NCI-H69 (cell line): ENCODE measurements at regions not wholly inside any gene's neighbourhood (a gene's known extent, or its start where the extent isn't known, plus 50 kb on each side); places are given as distances from the start of the nearest gene placed in this dataset.
A peak's percentile ranks its signal among the peaks of the same experiment; 100 is the strongest.

ENCODE experiments used
- DNase-seq: peaks from one replicate; lab custom pipeline; 2025; lab: John Stamatoyannopoulos, UW

DNA sequence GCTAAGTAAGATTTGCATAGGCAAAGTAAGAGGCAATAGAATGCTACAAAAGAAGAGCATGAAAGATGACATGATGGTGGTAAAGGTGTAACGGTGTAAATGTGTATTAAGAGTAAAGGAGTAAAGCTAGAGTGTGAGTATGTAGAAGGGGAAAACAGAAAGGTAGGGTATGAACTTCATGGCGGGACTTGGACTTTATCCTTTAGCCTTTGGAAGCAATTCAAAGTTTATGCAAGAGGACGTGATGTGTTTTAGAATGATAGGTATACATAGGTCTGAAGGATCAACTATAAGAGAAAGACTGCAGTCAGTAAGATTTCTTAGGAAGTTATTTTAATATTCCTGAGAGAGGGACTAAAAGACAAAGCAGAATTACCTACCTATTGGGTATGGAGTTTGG lies 358.0 kb upstream of the FAT3 start:
- DNase-seq = no peak

DNA sequence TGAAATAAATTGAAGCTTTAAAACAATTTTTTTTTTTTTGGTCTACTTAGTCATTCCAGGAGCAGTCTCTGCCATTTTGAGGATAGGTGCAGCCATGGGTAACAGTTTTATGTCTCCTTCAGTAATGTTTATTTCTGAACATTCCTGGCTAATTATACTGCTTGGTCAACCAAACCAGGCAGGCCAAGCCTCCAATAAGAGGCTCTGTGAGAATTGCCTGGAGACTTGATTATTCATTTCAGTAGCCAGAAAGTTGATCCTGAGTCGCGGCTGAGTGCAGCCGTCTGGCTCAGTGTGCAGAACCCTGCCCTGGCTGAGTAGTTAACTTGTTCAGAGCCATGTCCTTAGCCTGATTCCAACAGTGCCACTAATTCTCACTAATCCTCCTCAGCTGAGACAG lies 364.0 kb upstream of the FAT3 start:
- peak; percentile 66 for DNase-seq

DNA sequence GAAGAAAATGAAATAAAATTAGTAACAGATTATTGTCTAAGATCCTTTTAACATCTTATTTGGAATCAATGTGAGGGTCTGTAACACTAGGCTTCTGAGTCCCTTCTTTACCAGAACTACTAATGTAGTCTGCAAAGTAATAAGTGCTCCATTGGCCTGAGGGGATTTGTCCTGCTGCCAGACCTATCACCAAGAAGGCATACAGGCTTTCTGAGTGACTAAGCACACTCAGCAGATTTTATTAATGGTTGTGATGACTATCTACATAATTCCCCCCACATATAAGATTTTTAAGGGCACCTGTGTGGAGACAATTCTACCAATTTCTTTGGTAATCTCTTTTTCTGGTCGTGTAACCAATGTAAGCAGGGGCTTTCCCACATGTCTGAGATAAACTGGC lies 365.0 kb upstream of the FAT3 start:
- peak; percentile 88 for DNase-seq

DNA sequence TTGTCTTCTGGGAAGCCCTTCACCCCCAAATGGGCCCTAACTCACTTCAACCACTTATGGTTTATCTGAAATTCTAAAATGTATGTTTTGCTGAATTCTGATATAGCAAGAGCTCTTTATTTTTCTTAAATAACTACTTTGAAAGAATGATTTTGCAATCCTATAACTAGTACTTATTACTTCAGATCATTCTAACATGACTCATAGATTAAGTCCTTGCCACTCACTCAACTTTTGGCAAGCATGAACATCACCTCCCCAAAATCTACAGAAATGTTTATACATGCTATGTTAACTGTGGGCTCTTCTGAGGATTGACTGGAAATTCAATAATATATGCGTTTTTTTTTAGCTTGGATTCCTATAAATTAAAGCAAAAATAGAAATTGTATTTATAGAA lies 367.4 kb upstream of the FAT3 start:
- DNase-seq = no peak

DNA sequence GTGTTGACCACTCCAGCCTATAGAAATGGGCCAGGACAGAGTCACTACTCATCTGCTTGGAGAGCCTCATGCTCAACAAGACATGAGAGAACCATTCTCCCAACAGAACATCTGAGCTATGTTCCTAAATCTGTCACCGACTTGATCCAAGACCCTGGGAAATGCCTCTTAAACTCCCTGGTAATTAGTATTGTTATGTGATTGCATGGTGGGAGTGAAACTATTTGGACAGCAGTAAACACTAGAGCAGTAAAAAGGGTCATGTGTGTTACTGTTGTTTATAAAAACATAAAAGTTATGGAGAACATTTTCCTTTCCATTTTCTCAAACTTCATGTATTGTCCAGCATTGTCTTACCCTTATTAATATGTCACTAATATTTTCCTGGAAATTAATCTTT lies 369.8 kb upstream of the FAT3 start:
- DNase-seq = no peak

DNA sequence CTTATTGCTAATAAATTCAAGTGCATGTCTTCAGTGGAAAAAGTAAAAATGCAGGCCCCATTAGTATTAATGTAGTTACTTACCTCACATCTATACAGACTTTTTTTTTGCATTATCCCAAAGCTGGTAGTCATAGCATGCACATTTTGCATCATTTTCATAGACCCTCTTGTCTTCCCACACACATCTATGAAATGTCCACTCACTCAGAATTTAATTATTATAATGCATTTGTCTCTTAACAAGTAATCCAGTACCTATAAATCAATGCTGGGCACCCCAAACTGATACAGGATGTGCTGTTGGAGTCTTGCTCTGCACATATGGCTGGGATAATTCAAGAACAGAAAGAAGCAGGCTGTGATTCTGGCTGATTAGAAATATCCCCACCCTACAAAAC lies 370.4 kb upstream of the FAT3 start:
- DNase-seq = no peak

DNA sequence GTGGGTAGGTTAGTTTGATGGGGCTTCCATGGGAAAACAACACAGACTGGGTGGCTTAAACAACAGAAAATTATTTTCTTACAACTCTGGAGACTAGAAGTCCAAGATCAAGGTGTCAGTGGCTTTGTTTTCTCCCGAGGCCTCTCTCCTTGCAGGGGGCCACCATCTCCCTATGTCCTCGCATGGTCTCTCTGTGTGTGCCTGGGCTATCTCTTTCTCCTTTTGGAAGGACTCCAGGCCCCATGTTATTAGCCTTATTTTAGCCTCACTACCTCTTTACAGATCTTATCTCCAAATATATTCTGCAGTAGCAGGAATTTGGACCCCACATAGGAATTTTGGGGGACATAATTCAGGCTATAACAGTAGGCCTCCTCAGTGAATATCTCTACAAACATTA lies 372.7 kb upstream of the FAT3 start:
- DNase-seq = no peak

DNA sequence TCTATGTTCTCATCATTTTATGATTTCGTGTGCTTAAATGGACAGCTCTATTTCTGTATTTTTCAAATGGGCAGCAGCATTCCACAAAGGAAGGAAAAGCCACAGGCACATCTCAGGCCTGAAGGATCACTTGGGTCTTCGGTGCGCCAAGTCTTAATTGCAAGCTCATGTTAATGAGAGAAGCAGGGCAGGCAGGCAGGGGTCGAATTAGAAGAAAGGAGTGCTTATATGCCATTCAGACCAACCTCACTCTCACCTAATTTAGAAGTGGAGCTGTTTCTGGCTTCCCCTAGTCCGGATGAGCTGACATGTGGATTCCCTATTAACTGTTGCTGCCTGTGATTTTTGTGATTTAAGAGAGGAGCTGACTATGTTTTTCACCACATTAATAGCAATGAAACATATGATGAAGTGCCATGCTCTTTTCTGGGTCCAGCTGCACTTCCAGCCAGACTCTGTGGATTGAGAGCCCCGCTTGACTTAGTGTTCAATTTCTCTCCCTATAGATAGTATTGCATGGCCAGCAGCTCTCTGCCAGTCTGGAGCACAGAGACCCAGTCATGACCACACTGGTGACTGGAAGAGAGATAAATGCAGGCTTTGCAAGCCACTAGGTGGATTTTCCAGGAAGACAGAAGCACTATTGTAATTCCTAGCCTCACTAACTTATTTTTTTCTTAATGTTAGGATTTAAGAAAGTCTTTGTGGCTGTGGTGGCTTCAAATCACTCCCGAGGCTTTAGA lies 373.9 kb upstream of the FAT3 start:
- DNase-seq = peak; percentile 37

DNA sequence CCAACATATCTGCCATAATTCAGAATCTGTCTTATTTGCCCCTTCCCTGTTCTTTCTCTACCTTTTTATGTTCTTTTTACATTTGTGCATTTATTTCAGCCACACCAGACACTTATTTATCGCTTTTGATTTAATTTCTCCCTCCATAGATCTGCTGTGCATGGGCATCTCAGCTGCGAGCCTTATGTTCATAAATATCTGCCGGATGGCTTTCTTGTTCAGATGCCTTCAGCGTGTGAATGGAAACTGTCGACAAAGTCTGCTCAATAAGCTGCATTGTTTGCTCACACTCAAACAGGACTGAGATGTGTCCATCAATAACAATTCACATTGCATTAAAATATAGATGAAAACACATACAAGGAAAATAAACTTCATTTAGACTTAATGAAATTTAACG lies 374.6 kb upstream of the FAT3 start:
- no peak for DNase-seq

DNA sequence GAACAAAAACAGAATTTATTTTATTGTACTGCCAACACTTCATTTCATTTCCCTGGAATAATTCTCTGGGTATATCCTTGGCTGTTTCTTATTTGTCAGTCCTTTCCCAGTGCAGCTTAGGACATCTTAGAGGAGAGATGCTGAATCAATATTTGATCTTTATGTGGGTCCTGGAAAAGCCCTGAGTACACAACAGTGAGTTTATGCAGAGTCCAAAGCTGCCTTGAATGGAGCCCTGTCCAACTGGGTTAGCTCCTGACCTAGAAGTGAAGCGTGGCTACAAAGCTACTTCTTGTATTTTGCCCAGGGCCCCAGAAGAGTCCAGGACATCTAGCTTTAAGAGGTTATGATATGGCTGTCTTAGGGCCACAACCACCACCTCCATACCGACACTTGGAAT lies 378.0 kb upstream of the FAT3 start:
- DNase-seq = peak; percentile 77

DNA sequence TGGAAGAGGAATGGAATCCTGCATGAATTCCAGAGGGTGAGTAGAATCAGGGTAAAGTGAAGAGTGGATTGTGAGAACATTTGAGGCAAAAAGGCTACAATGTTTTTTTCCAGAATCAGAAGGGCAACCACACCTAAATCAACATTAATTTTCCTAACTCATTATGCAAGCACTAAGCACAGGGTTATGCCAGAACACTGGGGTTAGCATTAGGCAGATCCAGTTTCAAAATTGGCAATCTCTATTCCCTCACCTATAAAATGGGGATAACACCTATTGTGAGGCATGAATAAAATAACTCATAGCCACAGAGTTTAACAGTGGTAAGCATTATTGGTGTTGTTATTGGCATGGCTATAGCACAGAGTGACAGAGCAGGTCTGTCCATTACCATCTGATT lies 378.6 kb upstream of the FAT3 start:
- peak; percentile 95 for DNase-seq

DNA sequence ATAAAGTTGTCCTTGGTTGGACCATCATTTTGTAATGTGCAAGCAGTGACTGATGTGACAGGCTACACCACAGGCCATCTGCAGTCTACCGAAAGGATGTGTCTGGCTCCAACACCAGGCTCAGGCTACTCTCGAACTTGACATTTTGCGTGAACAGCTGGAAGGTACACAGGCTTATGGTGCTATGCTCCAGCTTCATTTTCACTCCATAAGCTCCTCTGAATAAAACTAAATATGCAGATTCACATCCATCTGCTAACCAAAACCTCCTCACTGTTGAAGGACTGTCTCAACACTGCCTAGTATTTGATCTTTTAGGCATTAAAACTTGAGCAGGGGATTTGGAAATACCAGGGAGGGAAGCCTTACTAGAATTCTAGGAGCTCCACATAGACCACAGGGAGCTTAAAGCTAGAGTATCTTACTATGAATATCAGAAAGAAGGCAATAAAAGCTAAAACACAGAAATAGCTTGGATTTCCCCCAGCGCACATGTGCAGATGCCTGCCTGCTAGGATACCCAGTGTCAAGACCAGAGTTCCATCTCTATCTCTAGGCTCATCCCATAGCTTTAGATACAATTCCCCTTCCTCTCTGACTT lies 383.9 kb upstream of the FAT3 start:
- DNase-seq = no peak

DNA sequence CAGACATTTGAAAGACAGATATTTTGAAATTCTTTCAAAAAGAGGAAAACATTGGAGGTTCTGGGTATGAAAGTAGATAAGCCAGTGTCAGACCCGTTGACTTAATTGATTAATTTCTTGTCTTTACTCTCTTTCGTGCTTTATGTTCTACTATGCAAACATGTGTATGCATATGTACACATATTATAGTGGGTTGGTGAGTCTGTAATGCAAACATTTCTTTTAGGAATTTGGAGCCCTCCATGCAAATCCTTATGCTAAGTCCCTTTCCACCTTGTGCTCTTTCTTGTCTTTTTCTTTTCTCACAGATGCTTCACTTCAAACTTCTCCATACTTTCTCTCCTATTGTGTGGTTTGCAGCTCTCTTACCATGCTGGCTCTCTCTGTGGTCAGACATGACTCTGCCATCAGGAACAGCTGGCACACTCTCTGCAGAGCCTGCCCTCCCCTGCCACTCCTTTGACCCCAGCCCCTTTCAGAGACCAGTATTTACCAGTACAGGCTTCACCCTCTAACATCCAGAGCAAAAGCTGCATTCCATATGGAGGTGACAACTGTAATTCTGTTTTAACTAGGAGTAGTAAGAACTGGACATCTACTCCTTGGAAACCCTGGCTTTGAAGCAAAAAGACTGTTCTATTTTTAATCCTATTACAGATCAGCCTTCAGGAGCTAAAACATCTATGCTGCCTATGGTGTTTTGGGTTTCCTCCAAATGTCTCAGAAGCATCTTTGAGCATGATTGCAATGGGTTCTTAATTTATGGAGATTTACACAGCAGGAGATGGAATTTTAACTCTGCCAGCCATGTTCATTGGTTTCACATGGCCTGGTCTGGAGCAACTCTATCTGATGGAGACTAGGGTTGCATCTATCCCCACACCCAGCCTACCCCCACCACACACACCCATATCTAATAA lies 386.9 kb upstream of the FAT3 start:
- DNase-seq = peak; percentile 66

DNA sequence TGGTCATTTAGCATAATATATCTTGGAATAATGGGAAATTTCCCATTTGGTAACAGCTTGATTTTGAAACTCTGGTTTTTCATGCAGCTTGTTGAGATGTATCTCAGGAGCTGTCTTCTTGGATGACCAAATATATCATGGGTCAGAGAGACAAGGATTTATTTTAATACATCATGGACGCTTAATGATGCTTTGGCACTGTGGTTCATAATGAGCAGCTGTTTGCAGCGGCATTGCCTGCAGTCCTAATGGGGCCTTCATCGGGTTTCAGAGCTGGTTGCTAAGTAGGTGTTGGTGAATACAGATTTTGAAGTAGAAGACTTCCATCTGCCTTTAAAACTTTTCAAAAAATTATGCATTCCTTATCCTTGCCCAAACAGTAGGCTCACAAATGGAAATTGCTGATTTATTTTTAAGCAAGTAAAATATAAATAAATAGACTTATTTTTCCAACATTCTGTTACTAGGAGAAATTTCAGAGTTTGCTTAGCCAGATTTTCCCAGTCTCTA lies 389.5 kb upstream of the FAT3 start:
- DNase-seq = peak; percentile 13

DNA sequence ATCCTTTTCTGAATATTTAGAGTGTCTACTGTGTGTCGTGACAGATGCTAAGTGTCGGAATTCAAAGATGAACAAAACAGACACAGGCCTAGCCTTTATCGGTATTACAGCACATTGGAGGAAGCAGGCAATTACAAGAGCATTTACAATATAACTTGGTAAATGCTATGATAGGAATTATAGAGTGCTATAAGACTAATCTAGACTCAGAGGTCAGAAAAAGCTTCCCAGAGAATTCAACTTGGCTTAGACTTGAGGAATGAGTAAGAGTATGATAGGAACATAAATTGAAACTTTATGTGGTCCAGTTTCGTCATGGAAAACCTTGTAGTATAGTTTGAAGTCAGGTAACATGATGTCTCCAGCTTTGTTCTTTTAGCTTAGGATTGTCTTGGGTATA lies 395.7 kb upstream of the FAT3 start:
- DNase-seq = no peak

DNA sequence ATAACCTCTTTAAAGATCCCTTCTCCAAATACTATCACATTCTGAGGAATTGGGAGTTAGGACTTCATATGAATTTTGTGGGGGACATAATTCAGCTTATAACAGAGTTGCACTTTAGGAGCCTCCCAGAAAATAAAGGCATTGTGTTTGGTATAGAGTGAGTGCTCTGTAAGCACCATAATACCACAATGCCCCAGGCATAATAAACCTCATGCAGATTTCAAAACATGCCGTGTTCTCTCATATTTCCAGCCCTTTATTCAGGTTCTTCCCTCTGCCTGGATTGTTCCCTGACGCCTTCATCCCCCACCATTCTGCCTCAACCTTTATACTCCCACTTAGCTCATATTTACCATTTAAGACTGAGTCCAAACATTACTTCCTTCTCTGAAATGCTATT lies 398.8 kb upstream of the FAT3 start:
- peak; percentile 74 for DNase-seq

DNA sequence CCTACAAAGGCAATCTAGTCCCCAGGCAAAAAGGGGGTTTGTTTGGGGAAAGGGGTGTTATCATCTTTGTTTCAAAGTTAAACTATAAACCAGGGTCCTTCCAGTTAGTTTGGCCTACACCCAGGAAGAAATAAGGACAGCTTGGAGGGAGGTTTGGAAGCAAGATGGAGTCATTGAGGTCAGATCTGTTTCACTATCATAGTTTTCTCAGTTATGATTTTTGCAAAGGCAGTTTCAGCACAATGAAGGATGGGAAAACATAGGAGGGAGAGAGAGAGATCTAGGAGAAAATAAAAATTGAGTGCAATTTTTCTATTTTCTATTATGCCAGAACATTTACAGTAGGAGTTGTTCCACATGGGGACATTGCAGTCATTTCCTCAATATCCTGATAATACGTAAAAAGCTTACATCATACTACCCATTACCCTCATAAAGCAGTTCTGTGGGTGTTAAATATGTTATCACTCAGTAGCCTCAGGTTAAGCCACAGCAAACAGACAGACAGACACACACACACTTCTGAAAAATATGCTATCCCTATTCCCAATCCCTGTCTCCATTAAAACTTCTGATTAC lies 401.3 kb upstream of the FAT3 start:
- no peak for DNase-seq

DNA sequence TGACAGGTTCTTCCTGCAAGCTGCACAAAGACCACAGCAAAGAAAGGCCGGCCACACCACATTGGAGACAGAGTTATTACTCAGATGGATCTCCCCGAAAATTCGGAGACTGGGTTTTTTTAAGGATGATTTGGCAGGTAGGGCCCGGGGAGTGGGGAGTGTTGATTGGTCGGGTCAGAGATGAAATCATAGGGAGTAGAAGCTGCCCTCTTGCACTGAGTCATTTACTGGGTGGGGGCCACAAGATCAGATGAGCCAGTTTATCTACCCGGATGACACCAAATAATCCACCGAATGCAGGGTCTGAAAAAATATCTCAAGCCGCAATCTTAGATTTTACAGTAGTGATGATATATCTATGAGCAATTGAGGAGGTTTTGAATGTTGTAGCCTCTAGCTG lies 401.8 kb upstream of the FAT3 start:
- DNase-seq = no peak

DNA sequence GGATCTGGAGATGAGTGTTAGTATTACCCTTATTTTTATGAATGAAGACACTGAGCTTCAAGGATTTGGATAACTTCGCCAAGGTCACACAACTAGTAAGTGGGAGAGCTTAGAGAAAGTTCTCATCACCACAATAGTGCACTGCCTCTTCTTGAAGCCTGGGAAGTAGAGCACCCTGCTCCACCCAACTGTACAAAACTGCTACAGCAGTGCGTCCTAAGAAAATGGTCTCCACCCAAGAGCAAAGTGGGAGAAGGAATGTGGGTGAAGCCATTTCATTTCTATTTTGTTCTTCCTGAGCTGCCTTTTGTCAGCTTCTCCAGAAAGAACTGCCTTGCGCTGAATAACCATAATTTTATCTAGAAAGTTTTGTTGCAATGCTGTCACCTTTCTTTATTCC lies 403.9 kb upstream of the FAT3 start:
- no peak for DNase-seq

DNA sequence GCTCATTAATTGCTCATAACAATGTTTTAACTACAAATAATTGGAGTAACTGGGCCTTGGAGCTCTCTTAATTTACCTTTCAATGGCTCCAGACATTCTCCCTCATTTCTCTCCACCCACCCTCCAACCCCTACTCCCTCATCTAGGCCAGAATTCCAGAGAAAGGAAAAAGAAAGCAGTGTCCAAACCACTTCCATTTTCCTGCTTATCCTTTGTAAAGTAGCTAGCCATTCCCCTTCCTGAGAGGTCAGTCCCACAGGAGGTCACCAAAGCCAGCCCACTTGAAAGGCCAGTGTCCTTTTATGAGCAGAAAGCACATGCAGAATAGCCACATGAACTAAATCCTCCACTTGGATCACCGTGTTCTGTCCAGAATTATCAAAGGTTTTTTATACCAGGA lies 404.8 kb upstream of the FAT3 start:
- DNase-seq = no peak

DNA sequence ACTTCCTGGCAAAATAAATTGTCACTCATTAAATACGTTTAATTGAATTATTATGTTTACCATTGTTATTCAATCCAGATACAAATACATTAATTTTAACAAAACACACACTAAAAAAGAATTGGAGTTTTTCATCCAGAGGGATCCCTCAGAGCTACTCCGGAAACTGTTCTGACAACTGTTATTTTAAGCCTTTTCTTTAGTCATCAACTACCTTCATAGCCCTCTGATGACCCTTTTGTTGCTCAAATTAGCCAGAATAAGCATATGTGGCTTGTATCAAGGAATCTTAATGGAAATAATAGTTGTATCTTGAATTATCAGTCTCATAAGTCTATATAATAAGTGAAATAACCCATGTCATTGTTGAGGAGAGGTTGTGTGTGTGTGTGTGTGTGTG lies 405.4 kb upstream of the FAT3 start:
- no peak for DNase-seq

DNA sequence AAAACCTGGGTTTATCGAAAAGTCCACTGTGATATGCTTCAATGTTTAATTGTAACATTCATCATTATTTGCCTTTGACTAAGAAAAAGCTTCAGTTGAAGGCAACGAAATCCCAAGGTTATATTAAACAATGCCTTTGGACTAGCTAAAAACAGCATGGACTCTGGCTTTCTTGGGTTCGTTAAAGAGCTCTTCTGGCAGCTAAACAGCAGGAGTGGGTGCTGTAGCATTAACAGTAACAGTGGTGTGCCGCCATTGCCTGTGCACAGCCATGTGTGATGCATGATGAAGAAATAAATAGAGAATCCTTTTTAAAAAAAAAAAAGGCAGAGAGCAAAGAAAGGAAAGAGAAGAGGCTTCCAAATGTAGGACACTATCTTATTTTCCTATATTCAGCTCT lies 406.6 kb upstream of the FAT3 start:
- no peak for DNase-seq

DNA sequence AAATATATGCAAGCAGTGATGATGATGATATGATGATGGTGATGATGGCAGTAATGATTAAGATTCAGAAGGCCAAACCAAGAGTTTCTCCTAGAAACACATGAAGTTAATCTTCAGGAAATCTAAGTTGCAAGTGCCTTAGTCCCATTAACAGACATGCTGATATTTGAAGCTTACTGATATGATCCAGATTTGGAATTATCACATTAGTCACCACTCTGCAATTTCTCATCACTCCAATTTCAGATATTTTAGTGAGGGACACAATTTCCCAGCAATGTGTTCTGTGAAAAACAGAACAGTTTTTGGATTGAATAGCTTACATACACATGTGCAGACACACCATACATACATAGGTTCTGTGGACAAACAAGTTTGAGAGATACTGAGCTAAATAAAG lies 411.4 kb upstream of the FAT3 start:
- no peak for DNase-seq
